ENCODE measurements at regions not wholly inside any gene's neighbourhood (a gene's known extent, or its start where the extent isn't known, plus 50 kb on each side); places are given as distances from the start of the nearest gene placed in this dataset.

DNA sequence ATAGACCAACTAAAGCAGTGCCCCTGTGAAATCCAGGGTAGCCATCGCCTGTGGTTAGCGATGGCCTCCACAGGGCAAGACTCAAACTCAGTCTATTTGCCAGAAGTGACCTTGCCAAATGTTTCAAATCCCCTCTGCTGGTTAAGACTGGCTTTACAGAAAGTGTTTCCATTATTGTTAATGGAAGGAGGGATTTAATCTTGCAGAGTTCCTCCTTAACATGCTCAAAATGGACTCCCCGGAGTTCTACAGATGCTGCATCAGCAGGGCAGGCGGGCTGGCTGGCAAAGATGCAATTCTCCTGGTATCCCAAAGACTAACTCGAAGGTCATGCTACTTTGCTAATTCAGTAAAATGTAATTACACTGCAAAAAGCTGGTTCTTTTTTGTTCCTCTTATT, 313.0 kb upstream of the SLC7A11 start:
- no peak for DNase-seq

DNA sequence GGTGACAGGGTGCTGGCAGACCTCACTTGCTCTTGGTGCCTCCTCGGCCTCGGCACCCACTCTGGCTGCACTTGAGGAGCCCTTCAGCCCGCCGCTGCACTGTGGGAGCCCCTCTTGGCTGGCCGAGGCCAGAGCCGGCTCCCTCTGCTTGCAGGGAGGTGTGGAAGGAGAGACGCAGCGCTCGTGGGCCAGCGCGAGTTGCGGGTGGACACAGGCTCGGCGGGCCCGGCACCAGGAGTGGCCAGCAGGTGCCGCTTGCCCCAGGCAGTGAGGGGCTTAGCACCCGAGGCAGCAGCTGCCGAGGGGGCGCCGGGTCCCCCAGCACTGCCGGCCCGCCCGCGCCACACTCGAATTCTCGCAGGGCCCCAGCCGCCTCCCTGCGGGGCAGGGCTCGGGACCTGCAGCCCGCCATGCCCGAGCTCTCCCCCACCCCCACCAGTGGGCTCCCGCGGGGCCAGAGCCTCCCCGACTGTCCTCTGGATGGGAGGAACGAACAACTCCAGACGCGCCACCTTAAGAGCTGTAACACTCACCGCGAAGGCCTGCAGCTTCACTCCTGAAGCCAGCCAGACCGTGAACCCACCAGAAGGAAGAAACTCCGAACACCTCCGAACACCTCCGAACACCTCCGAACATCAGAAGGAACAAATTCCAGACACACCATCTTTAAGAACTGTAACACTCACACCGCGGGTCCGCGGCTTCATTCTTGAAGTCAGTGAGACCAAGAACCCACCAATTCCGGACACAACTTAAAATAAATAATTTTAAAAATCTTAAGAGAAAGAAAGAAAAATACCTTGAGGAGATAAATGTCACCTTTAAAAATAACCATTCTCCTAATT, 311.1 kb upstream of the SLC7A11 start:
- DNase-seq, result no peak

DNA sequence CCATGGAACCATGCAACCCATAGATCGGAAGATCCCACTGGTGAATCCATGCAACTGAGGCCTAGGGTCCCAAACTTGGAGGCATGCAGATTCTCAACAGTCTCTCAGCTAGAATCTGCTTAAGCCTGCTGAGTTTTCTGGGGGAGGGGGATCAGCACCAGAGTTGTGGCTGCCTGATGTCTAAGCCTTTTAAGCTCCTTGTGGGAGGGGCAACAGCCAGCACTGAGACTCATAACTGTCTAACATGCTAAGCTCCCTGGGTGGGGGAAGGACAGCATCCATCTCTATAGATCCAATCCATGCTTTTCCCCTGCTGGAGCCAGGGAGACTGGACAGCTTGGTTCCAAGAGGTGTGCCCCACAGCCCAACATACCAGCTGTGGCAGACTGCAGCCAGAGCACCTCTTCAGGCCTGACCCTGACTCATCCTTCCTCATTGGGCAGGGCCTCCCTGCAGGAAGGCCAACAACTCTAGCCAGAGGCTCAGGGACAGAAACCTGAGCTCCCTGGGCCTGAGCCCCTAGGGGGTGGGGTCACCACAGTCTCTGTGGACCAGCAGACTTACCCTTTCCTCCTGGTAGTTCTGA, 300.1 kb upstream of the SLC7A11 start:
- no peak for DNase-seq

DNA sequence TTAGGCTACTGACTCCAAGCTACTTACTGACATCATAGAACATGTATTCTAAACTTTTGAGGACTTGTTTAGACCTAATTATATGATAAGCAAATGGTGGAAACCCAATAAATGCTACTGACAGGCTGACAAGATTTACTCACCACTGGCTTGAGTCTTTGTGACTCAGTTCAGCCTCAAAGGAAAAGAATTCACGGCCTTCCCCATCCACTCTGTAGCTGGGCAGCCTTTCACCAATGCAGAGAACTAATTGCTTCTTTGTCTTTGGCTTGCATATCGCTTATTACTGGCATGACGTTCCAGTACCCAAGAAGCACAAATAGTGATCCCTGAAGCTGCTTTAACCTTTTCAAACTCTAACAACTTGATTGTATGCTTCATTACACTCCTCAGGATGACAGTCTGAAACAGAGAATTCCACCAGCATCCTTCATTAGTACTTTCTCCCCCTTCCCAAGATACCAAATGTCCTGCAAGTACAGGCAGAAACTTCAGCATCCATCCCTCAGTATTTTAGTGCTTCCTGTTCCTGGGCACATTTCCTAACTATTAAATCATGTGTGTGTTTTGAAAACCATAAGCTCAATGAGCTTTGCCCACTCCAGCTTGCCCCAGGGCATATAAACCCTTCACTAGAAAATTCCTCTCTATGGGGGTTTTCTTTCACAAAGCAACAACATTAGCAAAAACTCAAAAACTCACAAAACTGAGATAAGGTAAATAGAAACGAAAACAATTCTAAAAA, 298.1 kb upstream of the SLC7A11 start:
- DNase-seq, result no peak

DNA sequence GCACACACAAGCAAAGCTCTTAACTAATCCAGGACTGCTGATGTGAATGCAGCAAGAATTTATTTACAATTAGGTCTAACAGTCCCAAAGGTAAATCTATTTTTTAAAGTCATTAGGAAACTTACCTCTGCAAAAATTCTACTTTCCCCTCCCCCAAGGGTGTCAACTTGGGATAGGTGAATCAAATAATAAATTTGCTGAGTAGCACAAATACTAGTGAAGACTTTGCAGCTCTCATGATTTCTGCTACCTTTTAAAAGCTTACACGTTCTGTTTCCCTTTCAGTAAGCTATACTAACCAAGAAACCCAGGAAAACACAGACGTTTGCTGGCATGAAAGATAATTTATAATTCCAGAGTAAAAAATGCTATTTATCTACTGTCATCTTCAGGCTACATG, 296.6 kb upstream of the SLC7A11 start:
- no peak for DNase-seq

DNA sequence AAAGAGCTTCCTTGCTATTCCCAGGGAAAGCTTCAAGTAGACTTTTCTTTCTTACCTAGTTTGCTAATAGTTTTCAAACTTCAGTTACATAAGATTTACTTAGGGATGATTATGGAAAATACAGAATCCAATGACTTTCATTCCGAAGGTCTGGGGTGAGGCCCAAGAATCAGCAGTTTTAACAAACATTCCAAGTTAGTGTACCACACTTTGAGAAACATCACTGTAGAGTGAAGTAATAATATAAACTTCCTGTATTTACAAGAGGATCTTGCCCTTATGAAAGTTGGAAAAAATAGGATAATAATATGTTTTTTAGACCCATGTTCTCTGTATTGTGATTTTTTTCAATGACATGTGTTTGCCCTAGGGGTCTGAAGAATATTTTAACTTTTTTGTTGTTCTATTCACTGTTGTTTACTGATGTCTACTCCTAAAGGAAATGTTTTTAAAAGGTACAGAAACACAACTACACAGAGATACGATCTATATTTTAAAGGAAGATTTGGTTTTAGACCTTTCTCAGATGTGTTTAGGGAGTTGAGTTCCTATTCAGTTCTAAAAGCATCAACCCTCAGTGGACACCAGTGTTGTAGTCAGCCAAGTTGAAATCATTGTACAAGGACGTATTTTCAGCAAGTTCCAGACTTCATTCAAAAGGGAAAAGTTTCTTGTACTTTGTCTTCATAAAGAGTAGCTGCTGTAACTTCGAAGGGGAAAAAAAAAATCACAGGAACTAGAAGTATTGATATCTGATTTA, 295.8 kb upstream of the SLC7A11 start:
- DNase-seq, result no peak

DNA sequence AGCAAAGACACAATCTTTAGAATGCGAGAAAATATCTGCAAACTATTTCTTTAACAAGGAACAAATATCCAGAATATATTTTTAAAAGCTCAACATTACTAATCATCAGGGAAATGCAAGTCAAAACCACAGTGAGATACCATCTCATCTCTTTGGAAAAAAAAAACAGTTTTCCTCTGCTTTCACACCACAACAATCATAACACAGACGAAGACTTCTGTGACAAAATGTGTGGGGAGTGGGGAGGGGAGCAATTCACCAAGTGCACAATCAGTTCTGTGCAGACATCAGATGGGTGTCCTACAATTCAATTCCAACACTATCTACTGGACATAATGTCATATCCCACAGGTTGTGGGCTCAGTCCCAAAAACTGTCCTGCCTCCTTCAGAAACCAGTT, 293.2 kb upstream of the SLC7A11 start:
- no peak for DNase-seq

DNA sequence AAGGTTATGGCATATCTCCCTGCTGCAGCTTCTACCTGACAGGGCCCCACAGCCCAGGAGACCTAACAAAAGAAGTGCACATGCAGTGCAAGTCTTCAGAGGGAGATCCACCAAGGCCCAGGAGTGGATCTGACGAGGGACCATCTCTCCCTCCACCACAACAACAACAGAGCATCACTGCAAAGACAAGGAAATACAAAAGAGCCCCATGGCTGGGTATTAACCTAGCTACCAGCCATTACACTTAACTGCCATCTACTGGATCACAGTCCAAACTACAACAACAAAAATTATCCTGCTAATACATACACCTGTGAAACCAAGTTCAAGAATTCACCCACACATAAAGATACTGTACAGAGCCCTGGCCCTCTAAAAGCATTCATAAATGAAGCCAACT, 280.2 kb upstream of the SLC7A11 start:
- DNase-seq, result no peak

DNA sequence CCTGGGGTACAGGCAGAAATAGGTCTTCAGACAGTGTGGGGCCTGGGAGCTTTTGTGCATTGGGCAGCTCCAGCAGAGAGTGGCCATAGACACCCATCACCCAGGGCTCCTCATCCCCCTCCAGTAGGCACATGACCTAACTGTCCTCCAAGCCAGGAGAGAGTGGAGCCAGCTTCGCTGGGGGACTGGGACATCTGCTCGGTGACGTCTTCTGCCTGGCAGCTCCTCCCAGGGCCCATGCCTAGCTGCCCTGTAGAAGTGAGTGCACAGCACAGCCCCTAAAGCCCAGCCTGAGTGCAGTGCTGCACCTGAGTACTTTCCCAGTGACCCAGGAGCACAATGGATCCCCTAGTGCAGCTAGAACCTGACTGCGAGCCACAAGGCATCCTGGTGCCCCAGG, 279.7 kb upstream of the SLC7A11 start:
- no peak for DNase-seq

DNA sequence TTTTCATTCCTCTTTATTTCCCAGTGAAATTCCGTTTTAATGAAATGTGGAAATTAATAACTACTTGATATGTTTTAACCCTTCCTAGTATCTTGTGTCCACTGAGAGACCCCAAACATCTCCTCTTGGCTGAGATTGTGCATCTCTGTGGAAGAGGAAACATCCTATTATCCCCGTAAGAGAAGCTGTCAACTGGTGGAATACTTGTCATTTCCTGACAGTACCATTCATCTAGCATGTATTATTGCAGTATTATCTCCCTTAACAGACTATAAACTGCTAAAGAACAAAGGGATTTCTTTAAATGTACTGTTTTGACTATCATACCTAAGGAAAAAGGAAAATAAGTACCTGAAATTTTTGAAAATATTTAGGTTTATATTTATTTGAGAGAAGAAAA, 277.3 kb upstream of the SLC7A11 start:
- no peak for DNase-seq

DNA sequence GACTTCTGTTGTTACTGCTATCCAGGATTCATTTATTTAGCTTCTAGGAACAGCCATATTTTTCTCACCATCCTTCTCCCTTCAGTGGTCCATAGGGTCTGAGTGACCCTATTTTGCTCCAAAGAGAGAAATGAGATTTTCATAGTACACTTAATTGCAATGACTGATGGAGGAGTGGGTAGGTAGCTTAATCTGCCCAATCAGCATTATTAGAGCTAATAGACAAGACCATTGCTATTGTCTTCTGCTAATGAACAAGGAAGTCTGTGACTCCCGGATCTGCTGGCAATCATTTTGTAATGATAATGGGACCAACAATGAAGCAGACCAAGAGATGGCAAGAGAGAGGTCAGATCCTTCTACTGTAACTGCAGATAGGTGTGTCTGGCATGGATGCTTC, 271.4 kb upstream of the SLC7A11 start:
- no peak for DNase-seq

DNA sequence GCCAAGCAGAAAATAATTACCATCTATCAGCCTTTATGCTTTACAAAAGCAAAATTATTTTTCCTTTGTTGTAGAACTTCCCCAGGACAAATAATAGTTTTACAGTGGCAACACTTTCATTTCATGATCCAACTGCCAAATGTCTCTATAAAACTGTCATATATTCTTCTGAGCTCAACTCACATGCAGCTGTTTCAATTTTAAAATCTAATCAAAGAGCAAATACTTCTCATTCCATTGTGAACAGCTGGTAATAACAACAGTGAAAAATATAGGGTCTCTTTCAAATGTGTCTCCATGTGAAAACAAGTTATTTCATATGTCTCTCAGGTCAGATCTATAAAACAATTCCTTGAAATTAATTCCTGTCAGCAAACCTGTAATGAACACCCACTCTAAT, 270.6 kb upstream of the SLC7A11 start:
- no peak for DNase-seq

DNA sequence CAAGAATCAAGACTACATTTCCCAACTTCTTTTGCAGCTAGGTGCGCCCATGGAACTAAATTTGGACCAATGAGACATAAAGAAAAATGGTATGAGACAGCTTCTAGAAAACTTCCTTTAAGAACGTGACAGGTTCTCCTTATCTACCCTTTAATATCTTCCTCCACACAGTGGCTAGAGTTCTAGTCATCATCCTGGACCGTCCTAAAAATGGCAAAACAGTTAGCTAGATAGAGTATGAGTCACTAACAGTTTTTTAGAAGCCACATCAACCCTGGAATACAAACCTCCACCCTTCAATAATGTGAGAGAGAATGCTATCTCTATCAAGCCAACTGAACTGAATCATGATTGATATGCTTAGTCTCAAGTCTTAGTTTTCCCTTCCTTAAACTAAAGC, 267.9 kb upstream of the SLC7A11 start:
- no peak for DNase-seq

DNA sequence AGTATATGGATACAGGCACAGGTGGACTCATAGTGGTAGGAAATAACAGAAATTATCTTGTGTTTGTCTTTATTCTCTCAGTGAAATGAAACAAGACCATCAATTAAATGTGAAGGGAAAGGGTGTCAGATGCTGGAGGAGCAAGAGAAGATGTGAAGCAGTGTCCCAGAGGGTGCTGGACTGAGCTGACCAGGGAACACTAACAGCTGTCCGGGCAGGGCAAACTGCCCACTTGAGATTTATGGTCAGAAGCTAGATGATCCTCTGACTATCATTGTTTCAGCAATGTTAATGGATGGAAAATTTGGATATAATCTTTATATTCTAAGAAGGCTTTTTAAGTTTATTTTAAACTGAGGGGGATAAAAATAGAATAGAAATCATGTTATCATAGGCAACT, 267.2 kb upstream of the SLC7A11 start:
- no peak for DNase-seq

DNA sequence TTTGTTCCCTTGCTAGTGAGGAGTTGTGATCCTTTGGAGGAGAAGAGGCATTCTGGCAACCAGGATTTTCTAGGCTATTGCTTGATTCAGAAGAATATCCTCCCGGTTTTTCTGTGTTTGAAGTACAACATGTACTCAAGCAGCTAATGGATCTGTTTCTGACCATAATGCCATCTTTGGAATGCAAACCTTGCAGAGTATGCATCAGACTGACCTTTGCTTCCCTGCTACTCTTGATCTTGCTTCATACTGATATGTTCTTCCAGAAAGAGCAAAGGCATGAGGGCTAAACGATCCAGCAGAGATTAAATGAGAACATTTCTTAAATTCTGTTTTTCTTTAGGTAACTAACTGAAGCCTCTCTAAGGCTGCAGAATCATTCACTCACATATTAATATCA, 265.4 kb upstream of the SLC7A11 start:
- DNase-seq, result no peak

DNA sequence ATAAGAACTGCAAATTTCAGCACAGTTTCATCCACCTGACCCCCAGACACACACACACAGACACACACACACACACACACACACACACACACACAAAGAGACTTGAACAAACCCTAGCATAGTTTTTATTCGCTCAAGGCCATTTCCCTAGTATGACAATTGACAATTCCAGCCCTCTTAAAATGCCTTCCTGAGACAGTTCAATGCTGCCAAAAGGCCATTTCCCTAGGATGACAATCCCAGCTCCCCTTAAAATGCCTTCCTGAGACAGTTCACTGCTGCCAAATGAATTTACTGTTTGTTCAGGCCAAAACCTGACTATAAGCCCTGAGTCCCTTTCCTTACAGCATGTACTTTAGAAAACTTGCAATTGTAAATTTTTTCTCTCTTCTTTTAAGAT, 259.5 kb upstream of the SLC7A11 start:
- DNase-seq, result no peak

DNA sequence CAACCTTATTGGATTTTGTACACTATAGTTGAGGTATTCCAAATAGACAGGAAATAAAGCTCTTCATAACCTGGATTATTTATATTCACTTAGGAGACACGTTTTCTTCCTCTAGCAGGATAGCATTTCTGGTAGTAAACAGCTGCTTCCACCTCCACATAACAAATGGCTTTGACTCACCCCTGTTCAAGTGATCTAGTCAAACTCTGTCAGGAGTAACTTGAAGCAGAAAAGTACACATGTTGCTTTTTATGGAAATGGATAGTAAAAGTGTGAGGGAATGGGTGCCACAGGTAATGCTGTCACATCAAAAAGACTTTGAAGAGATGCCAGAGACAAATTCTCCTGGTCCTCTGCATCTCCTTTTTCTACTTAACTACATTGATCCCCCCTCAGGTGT, 258.7 kb upstream of the SLC7A11 start:
- DNase-seq, result no peak

DNA sequence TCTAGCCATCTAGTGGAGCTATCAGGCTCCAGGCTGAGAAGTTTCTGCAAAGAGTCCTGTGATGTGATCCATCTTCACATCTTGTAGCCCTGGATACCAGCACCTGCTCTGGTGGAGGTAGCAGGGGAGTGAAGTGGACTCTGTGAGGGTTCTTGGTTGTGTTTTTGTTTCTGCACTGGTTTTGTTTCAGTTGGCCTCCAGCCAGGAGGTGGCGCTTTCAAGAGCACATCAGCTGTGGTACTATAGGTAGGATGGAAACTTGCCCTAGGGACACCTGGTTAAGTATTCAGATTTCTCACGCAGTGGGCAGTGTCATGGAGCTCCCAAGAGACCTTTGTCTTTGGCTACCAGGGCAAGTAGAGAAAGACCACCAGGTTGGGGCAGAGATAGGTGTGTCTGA, 257.5 kb upstream of the SLC7A11 start:
- DNase-seq, result no peak

DNA sequence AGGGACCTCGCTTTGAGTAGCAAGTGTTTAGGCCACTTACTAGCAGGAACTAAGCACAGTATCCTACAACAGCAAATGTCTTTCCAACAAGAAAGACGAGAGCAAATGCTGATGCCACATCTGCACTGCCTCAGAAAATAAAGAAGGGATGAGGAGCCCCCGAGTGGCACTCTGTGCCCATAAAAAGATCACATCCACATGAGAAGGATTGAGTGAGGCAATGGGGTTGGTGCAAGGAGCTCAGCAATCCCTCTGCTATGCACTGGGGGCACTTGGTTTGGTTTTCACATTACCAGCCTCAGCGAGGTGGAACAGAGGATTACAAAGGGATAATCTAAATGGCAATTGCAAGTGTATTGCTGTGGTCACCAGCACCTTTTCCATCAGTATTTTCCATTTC, 252.8 kb upstream of the SLC7A11 start:
- no peak for DNase-seq

DNA sequence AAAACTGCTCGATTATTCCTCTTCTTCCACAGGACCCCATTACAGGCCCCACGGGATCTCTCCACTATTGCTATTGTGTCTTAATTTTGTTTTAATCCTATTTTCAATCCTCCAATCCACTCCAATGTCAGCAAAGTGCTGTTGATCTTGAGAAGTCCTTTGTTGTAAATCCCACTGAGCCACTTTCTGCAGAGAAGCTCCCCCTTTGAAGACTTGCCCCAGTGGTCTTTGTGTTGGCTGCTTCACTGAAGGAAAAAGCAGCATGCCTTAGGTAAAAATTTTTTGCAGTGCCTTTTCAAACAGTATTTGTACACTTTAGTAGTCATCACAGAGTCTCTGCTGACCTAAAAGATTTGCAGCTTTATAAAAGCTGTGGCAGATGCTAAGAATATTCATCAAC, 252.0 kb upstream of the SLC7A11 start:
- DNase-seq, result no peak

DNA sequence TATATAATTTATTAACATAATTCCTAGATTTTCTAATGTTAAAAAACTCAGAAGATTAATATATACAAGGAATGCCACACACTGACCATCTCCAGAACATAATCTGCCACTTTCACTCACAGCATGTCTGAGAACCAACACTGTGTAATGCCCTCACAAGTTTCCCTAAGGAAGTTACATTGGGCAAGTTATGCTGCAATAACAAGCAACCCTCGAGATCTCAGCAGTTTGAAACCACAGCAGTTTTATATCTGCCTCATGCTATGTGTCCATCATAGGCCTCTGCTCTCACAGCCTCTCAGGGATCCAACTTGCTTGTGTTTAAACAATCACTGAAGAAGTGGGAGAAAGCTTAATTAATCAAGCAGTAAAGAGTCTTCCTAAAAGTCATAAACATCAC, 250.0 kb upstream of the SLC7A11 start:
- DNase-seq, result no peak

DNA sequence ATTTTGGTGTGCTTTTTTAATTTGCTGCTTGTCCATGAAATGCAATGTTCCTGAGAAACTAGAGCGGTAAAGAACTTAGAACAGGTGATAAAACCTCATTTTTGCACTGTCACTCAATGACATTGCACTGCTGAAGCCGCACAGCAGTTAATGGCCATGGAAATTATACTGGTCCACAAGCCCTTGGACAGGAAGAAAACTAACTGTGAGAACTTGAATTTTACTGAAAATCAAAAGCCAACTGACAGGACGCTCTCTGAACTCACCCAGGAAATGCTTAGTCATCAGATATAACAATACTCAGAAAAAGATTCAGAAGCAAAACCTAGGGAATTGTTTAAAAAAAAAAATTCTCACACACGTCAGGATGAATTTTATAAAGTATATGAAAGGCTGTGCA, 246.4 kb upstream of the SLC7A11 start:
- no peak for DNase-seq

DNA sequence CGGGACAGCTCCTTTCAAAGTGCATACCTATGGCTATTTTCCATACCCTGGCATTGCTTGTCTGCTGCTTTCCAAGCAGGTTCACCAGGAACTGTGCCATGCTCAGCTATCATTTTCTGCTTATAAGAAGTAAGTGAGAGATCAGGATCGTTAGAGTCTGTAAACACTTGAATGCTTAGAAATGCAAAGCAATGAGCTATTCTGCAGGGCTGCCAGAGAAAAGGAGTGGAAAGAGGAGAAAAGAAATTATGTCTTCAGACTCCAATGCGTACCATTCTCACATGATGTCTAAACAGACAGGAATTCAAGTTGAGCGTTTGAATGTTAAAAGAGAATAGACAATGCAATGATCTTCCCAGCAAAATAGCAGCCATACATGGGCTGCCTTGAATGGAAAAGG, 245.5 kb upstream of the SLC7A11 start:
- DNase-seq, result no peak

DNA sequence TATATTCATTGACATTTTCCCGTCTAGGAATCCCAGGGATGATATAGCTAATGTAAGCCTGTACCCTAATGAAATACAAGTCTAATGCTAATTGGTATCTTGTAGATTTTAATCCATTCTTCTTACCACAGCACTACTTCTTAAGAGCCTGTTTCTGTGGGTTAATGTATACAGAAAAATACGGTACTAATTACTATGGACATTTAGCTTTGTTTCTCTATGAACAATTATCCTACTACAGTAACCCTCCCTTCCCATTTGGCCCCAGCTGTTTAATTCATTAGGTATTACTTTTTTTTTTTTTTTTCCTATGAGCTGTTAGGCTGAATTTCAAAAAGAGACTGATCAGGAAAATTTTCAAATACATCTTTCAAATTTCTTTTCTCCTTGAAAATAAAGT, 245.1 kb upstream of the SLC7A11 start:
- DNase-seq, result no peak

All from NCI-H1048 (cell line).